Neural progenitor cell (in vitro differentiated cells): ENCODE measurements at regions not wholly inside any gene's neighbourhood (a gene's known extent, or its start where the extent isn't known, plus 50 kb on each side); places are given as distances from the start of the nearest gene placed in this dataset.

ENCODE experiments used
- DNase-seq: peaks from one replicate; pipeline ENCODE4 v3.0.0-alpha.2; 2016; ENCODE audit warnings: low spot score
- H2AFZ ChIP-seq: fragments of 200-600 bp; sonication (generic); replicated peaks from 2 replicates; pipeline ENCODE4 v1.6.1; 2016; ENCODE audit warnings: antibody characterized with exemption
- H3F3A ChIP-seq: fragments of 200-600 bp; sonication (generic); 2 replicates; pipeline ENCODE4 v1.6.1; 2016; ENCODE audit warnings: antibody characterized with exemption, low read depth
- H3K27ac ChIP-seq: fragments of 200-600 bp; sonication (generic); 2 replicates; pipeline ENCODE4 v1.5.1; 2016; ENCODE audit warnings: mild to moderate bottlenecking
- H3K27me3 ChIP-seq: fragments of 200-600 bp; sonication (generic); 2 replicates; pipeline ENCODE4 v1.6.1; 2016; ENCODE audit warnings: mild to moderate bottlenecking, moderate library complexity
- H3K36me3 ChIP-seq: fragments of 200-600 bp; sonication (generic); 2 replicates; pipeline ENCODE4 v1.5.1; 2016
- H3K4me1 ChIP-seq: fragments of 200-600 bp; sonication (generic); 2 replicates; pipeline ENCODE4 v1.6.1; 2016; ENCODE audit warnings: mixed run types
- H3K4me2 ChIP-seq: fragments of 200-600 bp; sonication (generic); 2 replicates; pipeline ENCODE4 v1.6.1; 2016
- H3K4me3 ChIP-seq: fragments of 200-600 bp; sonication (generic); 2 replicates; pipeline ENCODE4 v1.5.1; 2016
- H3K79me2 ChIP-seq: fragments of 200-600 bp; sonication (generic); 2 replicates; pipeline ENCODE4 v1.6.1; 2016; ENCODE audit warnings: low read depth
- H3K9ac ChIP-seq: fragments of 200-600 bp; sonication (generic); 2 replicates; pipeline ENCODE4 v1.6.1; 2016
- H3K9me3 ChIP-seq: fragments of 200-600 bp; sonication (generic); 2 replicates; pipeline ENCODE4 v1.5.1; 2016; ENCODE audit warnings: low read depth
- H4K20me1 ChIP-seq: fragments of 200-600 bp; sonication (generic); 2 replicates; pipeline ENCODE4 v1.6.1; 2016; ENCODE audit warnings: low read depth
- H3K27ac Mint-ChIP-seq: 3 replicates; pipeline ENCODE4 v1.8.0; 2021; ENCODE audit warnings: mixed read lengths
- H3K27me3 Mint-ChIP-seq: 2 replicates; pipeline ENCODE4 v1.8.0; 2022; ENCODE audit warnings: low read depth, mild to moderate bottlenecking, inconsistent platforms, moderate library complexity, mixed read lengths; ENCODE audit not compliant: insufficient read depth
- H3K36me3 Mint-ChIP-seq: 3 replicates; pipeline ENCODE4 v1.8.0; 2021; ENCODE audit warnings: mixed read lengths
- H3K4me1 Mint-ChIP-seq: 3 replicates; pipeline ENCODE4 v1.8.0; 2021; ENCODE audit warnings: mixed read lengths
- H3K4me3 Mint-ChIP-seq: 3 replicates; pipeline ENCODE4 v1.8.0; 2021; ENCODE audit warnings: mild to moderate bottlenecking, moderate library complexity, mixed read lengths
- H3K9me3 Mint-ChIP-seq: 3 replicates; pipeline ENCODE4 v1.8.0; 2020; ENCODE audit warnings: mixed read lengths
- CTCF ChIP-seq: fragments of 200-600 bp; sonication (generic); IDR thresholded peaks from 2 replicates; pipeline ENCODE4 v1.5.1; 2017; ENCODE audit warnings: antibody characterized with exemption, mild to moderate bottlenecking
- EZH2 ChIP-seq: fragments of 200-600 bp; sonication (generic); IDR thresholded peaks from 2 replicates; pipeline ENCODE4 v1.6.1; 2017; ENCODE audit warnings: antibody characterized with exemption, mild to moderate bottlenecking, moderate library complexity
- EZH2phosphoT487 ChIP-seq: fragments of 200-600 bp; sonication (generic); IDR thresholded peaks from 2 replicates; pipeline ENCODE4 v1.6.1; 2017; ENCODE audit warnings: antibody characterized with exemption

- TF ChIP-seq EZH2, result no peak
- no peak for TF ChIP-seq EZH2phosphoT487
- TF ChIP-seq CTCF, result no peak
- no peaks in the 10 kb centered on the region for H3K4me1 ChIP-seq
- H3K4me2 ChIP-seq, result no peak overlapping the region
- no peak for DNase-seq
- Mint-ChIP-seq H3K27ac (no peak overlapping the region), H3K4me1 (no peaks in the 10 kb centered on the region), H3K27me3 (no peaks in the 10 kb centered on the region), H3K36me3 (no peaks in the 10 kb centered on the region), H3K9me3 (no peaks in the 10 kb centered on the region), H3K4me3 (no peak overlapping the region)
- no peak overlapping the region for H3K9ac ChIP-seq
- no peaks in the 10 kb centered on the region for H3K27me3 ChIP-seq
- H3K4me3 ChIP-seq, result no peak overlapping the region
- H3K27ac ChIP-seq, result no peak overlapping the region
- no peaks in the 10 kb centered on the region for H3F3A ChIP-seq
- H3K36me3 ChIP-seq, result no peaks in the 10 kb centered on the region
- no peaks in the 10 kb centered on the region for H3K9me3 ChIP-seq
- no peaks in the 10 kb centered on the region for H4K20me1 ChIP-seq
- H2AFZ ChIP-seq, result no peak overlapping the region
- no peaks in the 10 kb centered on the region for H3K79me2 ChIP-seq
These were observed 119.6 kb upstream of the CTTNBP2 start for GRCh38 chr7:117992635-117993376.

- H3K4me2 ChIP-seq, result no peak overlapping the region
These were observed 120.2 kb upstream of the CTTNBP2 start for GRCh38 chr7:117993377-117994003.

DNA sequence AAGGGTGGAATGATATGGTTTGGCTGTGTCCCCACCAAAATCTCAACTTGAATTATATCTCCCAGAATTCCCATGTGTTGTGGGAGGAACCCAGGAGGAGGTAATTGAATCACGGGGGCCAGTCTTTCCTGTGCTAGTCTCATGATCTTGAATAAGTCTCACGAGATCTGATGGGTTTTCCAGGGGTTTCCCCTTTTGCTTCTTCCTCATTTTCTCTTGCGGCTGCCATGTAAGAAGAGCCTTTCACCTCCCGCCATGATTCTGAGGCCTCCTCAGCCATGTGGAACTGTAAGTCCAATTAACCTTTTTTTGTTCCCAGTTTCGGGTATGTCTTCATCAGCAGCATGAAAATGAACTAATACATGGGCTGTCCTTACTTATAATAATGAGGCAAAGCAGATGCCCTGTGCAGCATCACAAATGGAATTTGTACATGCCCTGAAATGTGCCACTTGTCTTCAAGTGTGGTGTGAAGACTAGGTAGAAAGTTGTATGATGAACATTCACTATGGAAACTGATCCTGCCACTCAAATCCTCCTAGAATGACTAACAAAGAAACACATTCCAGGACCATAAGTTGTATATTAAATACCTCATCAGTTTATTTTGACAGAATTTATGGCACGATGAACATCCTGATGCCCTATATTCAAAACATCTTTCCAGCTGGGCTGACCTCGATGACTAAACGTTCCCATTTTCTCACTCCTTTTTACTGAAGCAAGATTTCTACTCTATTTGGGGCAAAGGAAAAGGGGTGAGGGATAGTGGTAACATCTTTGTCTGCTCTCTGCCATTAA lies 122.8 kb upstream of the CTTNBP2 start:
- no peak overlapping the region for H3K4me3 Mint-ChIP-seq
- no peak for DNase-seq
- H3K27ac Mint-ChIP-seq, result no peak overlapping the region
- Histone ChIP-seq H3K36me3 (no peaks in the 10 kb centered on the region), H3K4me2 (no peak overlapping the region), H2AFZ (no peak overlapping the region), H3K9me3 (no peaks in the 10 kb centered on the region), H3K27ac (no peak overlapping the region), H3K79me2 (no peaks in the 10 kb centered on the region), H3K27me3 (no peaks in the 10 kb centered on the region), H4K20me1 (no peaks in the 10 kb centered on the region), H3K4me1 (no peaks in the 10 kb centered on the region), H3K9ac (no peak overlapping the region), H3K4me3 (no peak overlapping the region), H3F3A (no peaks in the 10 kb centered on the region)
- H3K9me3 Mint-ChIP-seq, result no peaks in the 10 kb centered on the region
- no peaks in the 10 kb centered on the region for H3K36me3 Mint-ChIP-seq
- no peak for TF ChIP-seq EZH2
- no peak for TF ChIP-seq CTCF
- TF ChIP-seq EZH2phosphoT487, result no peak
- H3K4me1 Mint-ChIP-seq, result no peaks in the 10 kb centered on the region
- no peaks in the 10 kb centered on the region for H3K27me3 Mint-ChIP-seq

More at GRCh38 chr7:117993377-117994003, 120.2 kb upstream of the CTTNBP2 start:
- no peaks in the 10 kb centered on the region for H3K4me1 ChIP-seq
- no peaks in the 10 kb centered on the region for H3K27me3 ChIP-seq
- no peaks in the 10 kb centered on the region for H3K36me3 ChIP-seq
- Mint-ChIP-seq H3K4me3 (no peak overlapping the region), H3K27ac (no peak overlapping the region), H3K36me3 (no peaks in the 10 kb centered on the region), H3K4me1 (no peaks in the 10 kb centered on the region), H3K27me3 (no peaks in the 10 kb centered on the region), H3K9me3 (no peaks in the 10 kb centered on the region)
- no peak overlapping the region for H3K9ac ChIP-seq
- peak; percentile 75 for DNase-seq
- H4K20me1 ChIP-seq, result no peaks in the 10 kb centered on the region
- H2AFZ ChIP-seq, result peak overlapping the region; percentile 7
- H3K79me2 ChIP-seq, result no peaks in the 10 kb centered on the region
- H3K9me3 ChIP-seq, result no peaks in the 10 kb centered on the region
- no peak for TF ChIP-seq EZH2phosphoT487
- TF ChIP-seq CTCF, result peak; percentile 72
- no peak overlapping the region for H3K4me3 ChIP-seq
- no peak overlapping the region for H3K27ac ChIP-seq
- H3F3A ChIP-seq, result no peaks in the 10 kb centered on the region
